ENCODE measurements at regions not wholly inside any gene's neighbourhood (a gene's known extent, or its start where the extent isn't known, plus 50 kb on each side); places are given as distances from the start of the nearest gene placed in this dataset.
"Not testable (repeated sequence)": the region's sequence is repeated elsewhere in the genome, so short reads cannot be mapped to it uniquely, and the experiment has no call there.

- in situ Hi-C loops (cut with HindIII; ENCODE audit: low pct_unique_long_range_greater_than_20kb, low sequenced_read_pairs), result no loop called here
- TF ChIP-seq JUND (IDR thresholded peaks at IDR 0.05; ENCODE audit: low read depth), result no peak
- no peak for DNase-seq (ENCODE audit: low read depth in 1 of 2, low spot score in 1 of 2)
These were observed 457.8 kb downstream of the EPM2A start for GRCh38 chr6:145277358-145278086.

DNA sequence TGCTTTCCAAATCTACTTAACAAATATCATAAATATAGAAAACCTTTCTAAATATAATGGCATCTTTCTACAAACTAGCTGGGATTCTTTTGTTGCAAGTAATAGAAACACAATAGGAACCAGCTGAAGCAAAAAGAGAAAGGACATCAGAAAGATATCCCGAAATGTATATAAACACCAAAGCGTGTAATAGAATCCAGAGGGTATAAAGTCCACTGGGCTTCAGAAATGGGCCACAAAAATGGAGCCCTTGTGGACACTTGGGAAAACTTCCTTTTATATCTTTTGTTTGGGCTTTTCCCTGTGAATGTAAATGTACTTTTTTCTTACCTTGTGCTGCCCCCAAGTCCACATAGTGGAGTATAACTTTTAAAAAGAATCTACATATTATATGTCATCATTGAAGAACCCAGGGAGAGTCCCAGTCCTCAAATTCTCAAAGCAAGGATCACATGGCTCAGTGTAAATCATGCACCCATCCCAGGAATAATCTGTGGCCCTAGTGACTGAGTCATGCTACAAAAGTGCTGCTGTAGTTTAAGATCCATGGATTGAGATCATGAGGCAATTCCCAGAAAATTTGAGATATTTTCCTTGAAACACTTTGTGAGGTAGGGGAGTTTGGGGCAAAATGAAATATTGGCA lies 457.0 kb downstream of the EPM2A start:
- DNase-seq (ENCODE audit: low read depth in 1 of 2, low spot score in 1 of 2), result no peak
- in situ Hi-C loops (cut with HindIII; ENCODE audit: low pct_unique_long_range_greater_than_20kb, low sequenced_read_pairs), result no loop called here
- TF ChIP-seq JUND (IDR thresholded peaks at IDR 0.05; ENCODE audit: low read depth), result no peak

GRCh38 chr6:145279551-145279950 lies 455.8 kb downstream of the EPM2A start:
- in situ Hi-C loops (cut with HindIII; ENCODE audit: low pct_unique_long_range_greater_than_20kb, low sequenced_read_pairs), result no loop called here

GRCh38 chr6:145279993-145280392 lies 455.3 kb downstream of the EPM2A start:
- in situ Hi-C loops (cut with HindIII; ENCODE audit: low pct_unique_long_range_greater_than_20kb, low sequenced_read_pairs), result no loop called here
- no peak for TF ChIP-seq JUND (IDR thresholded peaks at IDR 0.05; ENCODE audit: low read depth)
- DNase-seq (ENCODE audit: low read depth in 1 of 2, low spot score in 1 of 2), result no peak

More at GRCh38 chr6:145279551-145279950, 455.8 kb downstream of the EPM2A start:
- no peak for DNase-seq (ENCODE audit: low read depth in 1 of 2, low spot score in 1 of 2)
- TF ChIP-seq JUND (IDR thresholded peaks at IDR 0.05; ENCODE audit: low read depth), result no peak

DNA sequence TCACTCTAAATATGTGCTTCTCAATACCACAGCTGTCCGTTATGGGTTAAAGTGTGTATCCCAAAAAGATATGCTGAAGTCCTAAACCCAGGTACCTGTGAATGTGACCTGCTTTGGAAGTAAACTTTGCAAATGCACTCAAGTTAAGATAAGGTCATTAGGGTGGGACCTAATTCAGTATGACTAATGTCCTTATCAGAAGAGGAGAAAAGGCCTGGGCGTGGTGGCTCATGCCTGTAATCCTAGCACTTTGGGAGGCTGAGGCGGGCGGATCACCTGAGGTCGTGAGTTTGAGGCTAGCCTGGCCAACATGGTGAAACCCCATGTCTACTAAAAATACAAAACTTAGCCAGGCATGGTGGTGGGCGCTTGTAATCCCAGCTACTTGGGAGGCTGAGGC lies 452.1 kb downstream of the EPM2A start:
- in situ Hi-C loops (cut with HindIII; ENCODE audit: low pct_unique_long_range_greater_than_20kb, low sequenced_read_pairs); DNase-seq (ENCODE audit: low read depth in 1 of 2, low spot score in 1 of 2): not testable (repeated sequence)

DNA sequence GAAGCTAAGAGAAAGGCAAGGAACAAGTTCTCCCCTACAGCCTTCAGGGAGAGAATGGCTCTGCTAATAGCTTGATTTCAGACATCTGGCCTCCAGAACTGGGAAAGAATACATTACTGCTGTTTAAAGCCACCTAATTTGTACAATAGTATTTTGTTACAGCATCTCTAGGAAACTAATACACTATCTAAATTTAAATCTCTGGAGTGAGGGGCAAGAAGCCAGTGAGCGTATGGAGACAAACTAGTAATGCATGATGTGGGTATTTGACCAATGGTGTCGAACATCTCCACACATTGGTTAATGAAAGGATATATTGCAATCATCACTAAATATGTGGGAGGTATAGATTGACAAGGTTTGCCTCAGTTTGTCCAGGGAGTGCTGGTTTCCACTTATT lies 451.5 kb downstream of the EPM2A start:
- no peak for DNase-seq (ENCODE audit: low read depth in 1 of 2, low spot score in 1 of 2)
- in situ Hi-C loops (cut with HindIII; ENCODE audit: low pct_unique_long_range_greater_than_20kb, low sequenced_read_pairs), result no loop called here
- no peak for TF ChIP-seq JUND (IDR thresholded peaks at IDR 0.05; ENCODE audit: low read depth)

- in situ Hi-C loops (cut with HindIII; ENCODE audit: low pct_unique_long_range_greater_than_20kb, low sequenced_read_pairs), result no loop called here
- TF ChIP-seq JUND (IDR thresholded peaks at IDR 0.05; ENCODE audit: low read depth), result no peak
- DNase-seq (ENCODE audit: low read depth in 1 of 2, low spot score in 1 of 2), result no peak
These were observed 448.4 kb downstream of the EPM2A start for GRCh38 chr6:145286916-145287315.

GRCh38 chr6:145289573-145289972 lies 445.7 kb downstream of the EPM2A start:
- DNase-seq (ENCODE audit: low read depth in 1 of 2, low spot score in 1 of 2), result no peak
- in situ Hi-C loops (cut with HindIII; ENCODE audit: low pct_unique_long_range_greater_than_20kb, low sequenced_read_pairs), result no loop called here
- TF ChIP-seq JUND (IDR thresholded peaks at IDR 0.05; ENCODE audit: low read depth), result no peak

DNA sequence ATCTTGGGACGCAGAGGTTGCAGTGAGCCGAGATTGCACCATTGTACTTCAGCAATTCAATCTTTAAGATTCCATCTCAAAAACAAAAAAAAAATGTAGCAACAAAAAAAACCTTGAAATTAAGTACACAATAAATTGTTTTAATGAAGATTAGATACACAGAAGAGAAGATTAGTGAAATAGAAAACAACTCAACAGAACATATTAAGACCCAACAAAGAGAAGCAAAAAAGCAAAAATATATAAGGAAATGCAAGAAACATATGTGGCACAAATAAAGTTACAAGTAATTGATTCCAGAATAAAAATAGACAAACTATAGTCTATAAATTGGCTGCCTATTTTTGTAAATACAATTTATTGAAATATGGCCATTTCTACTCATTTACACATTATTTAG lies 445.2 kb downstream of the EPM2A start:
- no peak for DNase-seq (ENCODE audit: low read depth in 1 of 2, low spot score in 1 of 2)
- in situ Hi-C loops (cut with HindIII; ENCODE audit: low pct_unique_long_range_greater_than_20kb, low sequenced_read_pairs), result no loop called here
- no peak for TF ChIP-seq JUND (IDR thresholded peaks at IDR 0.05; ENCODE audit: low read depth)

- no peak for TF ChIP-seq JUND (IDR thresholded peaks at IDR 0.05; ENCODE audit: low read depth)
- in situ Hi-C loops (cut with HindIII; ENCODE audit: low pct_unique_long_range_greater_than_20kb, low sequenced_read_pairs), result no loop called here
- DNase-seq (ENCODE audit: low read depth in 1 of 2, low spot score in 1 of 2), result no peak
These were observed 443.3 kb downstream of the EPM2A start for GRCh38 chr6:145292066-145292465.

DNA sequence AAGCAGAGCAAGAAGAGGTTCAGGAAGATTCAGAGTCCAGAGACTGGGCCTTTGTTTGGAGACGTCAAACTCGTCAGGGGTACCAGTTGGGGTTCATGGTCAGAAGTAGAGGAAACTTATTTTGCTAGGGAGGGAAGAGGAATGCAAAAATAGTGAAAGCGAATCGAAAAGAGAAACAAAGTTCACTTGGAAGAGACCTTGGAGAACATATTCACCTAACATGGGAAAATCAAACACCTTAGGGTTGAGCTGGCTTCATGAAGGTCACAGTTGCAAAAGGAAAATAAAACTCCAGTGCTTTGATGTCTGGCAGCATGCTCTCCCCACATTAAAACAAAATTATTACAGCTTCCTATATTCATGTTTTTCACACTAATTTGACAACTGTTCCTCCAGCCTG lies 440.4 kb downstream of the EPM2A start:
- in situ Hi-C loops (cut with HindIII; ENCODE audit: low pct_unique_long_range_greater_than_20kb, low sequenced_read_pairs), result no loop called here
- TF ChIP-seq JUND (IDR thresholded peaks at IDR 0.05; ENCODE audit: low read depth), result no peak
- DNase-seq (ENCODE audit: low read depth in 1 of 2, low spot score in 1 of 2), result no peak

DNA sequence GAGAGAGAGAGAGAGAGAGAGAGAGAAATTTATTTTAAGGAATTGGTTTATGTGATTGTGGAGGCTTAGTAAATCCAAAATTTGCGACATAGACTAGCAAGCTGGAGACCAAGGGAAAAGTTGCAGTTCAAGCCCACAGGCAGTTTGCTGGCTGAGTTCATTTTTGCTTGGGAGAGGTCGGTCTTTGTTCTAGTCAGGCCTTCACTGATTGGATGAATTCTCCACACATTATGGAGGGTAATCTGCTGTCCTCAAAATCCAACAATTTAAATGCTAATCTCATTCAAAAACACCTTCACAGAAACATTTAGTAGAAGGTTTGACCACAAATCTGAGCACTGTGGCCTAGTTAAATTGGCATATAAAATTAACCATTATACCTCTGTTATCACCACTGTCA lies 439.6 kb downstream of the EPM2A start:
- TF ChIP-seq JUND (IDR thresholded peaks at IDR 0.05; ENCODE audit: low read depth), result no peak
- no peak for DNase-seq (ENCODE audit: low read depth in 1 of 2, low spot score in 1 of 2)
- in situ Hi-C loops (cut with HindIII; ENCODE audit: low pct_unique_long_range_greater_than_20kb, low sequenced_read_pairs), result no loop called here

GRCh38 chr6:145305670-145306069 lies 429.6 kb downstream of the EPM2A start:
- DNase-seq (ENCODE audit: low read depth in 1 of 2, low spot score in 1 of 2), result no peak
- in situ Hi-C loops (cut with HindIII; ENCODE audit: low pct_unique_long_range_greater_than_20kb, low sequenced_read_pairs), result no loop called here
- TF ChIP-seq JUND (IDR thresholded peaks at IDR 0.05; ENCODE audit: low read depth), result no peak

DNA sequence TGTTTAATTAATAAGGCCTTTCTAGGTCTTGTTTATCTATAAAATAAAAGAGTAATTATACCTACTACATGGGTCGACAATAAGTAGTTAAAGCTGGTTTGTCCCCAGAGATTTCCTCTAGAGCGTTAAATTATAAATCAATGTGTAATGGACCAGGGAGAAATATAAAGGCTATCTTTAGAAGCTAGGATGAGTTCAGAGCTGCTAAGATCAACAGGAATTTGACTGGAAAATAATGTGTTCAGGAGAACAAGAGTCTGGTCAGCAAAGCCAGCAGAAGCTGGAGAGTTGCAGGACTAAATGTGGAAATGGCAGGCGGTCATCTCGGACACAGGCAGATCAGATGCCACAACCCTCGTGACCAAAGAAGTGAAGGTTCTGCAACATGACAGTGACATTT lies 428.8 kb downstream of the EPM2A start:
- in situ Hi-C loops (cut with HindIII; ENCODE audit: low pct_unique_long_range_greater_than_20kb, low sequenced_read_pairs), result no loop called here
- no peak for DNase-seq (ENCODE audit: low read depth in 1 of 2, low spot score in 1 of 2)

More for the DNA sequence above, 428.8 kb downstream of the EPM2A start:
- TF ChIP-seq JUND (IDR thresholded peaks at IDR 0.05; ENCODE audit: low read depth), result no peak

Measured in T47D (cell line).